ENCODE measurements at regions not wholly inside any gene's neighbourhood (a gene's known extent, or its start where the extent isn't known, plus 50 kb on each side); places are given as distances from the start of the nearest gene placed in this dataset.

DNA sequence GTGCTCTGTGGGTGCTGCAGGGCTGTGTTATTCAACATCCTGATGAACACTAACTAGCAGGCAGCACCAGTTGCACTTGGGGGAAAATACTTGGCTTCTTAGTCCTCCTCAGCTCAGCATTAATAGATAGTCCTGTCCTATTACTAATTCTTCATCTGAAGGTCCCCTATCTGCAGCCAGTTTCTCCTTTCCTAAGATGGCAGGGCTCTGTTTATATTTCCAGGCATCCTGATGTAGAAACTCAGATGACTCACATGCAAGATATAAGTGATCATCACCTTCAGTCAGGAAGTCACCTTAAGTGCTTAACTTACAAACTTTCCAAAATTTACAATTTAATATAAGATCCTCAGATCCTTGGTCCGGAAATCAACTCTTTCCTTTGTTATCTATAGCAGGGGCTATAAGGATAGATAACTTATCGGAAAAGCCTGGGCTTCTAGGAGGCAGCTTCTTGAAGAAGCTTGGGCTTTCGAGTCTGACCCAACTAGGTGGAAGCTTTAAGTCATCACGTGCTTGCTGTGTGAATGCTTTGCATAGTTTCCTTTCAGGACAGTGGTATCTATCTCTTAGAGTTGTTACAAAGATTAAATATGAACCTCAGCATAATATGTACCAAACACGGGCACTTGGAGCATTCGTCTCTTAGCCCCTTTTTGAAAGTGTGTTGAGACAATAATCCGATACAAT, 181.0 kb upstream of the GRIP1 start:
- Mint-ChIP-seq H3K27ac (no peak overlapping the region), H3K36me3 (ENCODE audit: insufficient read depth) (no peaks in the 10 kb centered on the region), H3K4me3 (ENCODE audit: low read depth) (no peak overlapping the region), H3K27me3 (no peaks in the 10 kb centered on the region), H3K9me3 (ENCODE audit: low read depth) (no peaks in the 10 kb centered on the region), H3K4me1 (ENCODE audit: low read depth) (peaks cover 2% of the 10 kb centered on the region)
- TF ChIP-seq, protein P1, sequence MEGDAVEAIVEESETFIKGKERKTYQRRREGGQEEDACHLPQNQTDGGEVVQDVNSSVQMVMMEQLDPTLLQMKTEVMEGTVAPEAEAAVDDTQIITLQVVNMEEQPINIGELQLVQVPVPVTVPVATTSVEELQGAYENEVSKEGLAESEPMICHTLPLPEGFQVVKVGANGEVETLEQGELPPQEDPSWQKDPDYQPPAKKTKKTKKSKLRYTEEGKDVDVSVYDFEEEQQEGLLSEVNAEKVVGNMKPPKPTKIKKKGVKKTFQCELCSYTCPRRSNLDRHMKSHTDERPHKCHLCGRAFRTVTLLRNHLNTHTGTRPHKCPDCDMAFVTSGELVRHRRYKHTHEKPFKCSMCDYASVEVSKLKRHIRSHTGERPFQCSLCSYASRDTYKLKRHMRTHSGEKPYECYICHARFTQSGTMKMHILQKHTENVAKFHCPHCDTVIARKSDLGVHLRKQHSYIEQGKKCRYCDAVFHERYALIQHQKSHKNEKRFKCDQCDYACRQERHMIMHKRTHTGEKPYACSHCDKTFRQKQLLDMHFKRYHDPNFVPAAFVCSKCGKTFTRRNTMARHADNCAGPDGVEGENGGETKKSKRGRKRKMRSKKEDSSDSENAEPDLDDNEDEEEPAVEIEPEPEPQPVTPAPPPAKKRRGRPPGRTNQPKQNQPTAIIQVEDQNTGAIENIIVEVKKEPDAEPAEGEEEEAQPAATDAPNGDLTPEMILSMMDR (IDR thresholded peaks at IDR 0.05; ENCODE audit: unreplicated experiment): no peak
- DNase-seq (ENCODE audit: low spot score, unreplicated experiment): no peak

DNA sequence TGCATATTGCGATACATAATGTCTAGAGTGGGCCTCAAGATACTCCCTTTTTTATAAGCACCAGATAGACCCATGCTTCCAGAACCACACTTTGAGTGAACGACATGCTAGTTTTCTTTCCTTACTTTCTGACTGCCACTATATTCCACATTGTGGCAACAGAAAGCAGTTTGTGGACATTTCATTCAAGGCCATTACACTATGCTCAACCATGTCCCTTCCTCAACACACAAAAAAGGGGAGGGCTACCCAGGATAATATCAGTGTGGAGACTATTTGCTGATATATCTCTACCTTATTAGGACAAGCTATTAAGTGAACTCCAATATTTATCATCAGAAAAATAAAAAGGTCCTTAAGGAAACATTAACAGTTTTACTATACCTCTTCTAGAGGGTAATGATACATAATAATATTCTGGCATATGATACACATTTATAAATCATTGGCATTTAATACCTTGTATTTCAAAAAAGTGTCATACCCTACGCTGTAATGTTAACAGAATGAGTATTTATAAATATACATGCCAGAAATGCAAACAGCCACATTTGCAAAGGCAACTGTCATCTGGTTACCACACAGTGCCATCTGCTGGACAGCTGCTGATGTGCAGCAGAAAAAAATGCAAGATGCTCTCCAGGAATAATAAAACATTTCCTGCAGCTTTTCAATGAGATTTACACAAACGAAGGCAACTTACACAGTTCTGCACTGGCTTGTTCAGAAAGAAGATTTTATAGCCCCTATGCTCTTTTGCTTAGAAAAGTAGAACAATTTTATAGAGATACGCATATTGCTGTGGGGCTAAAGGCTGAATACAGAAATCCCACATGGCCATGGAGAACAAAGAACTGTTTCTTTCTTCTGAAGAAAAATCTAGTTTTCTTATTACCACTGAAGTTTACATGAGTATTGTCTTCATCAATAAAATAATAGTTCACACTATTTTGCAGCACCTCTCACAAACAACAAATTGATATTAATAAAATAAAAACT, 182.2 kb upstream of the GRIP1 start:
- TF ChIP-seq, protein P1 (IDR thresholded peaks at IDR 0.05; ENCODE audit: unreplicated experiment): peak; percentile 98
- H3K4me3 Mint-ChIP-seq (ENCODE audit: low read depth): no peak overlapping the region
- no peaks in the 10 kb centered on the region for H3K27me3 Mint-ChIP-seq
- H3K27ac Mint-ChIP-seq: no peak overlapping the region
- peaks cover 2% of the 10 kb centered on the region for H3K4me1 Mint-ChIP-seq (ENCODE audit: low read depth)
- H3K9me3 Mint-ChIP-seq (ENCODE audit: low read depth): no peaks in the 10 kb centered on the region
- no peaks in the 10 kb centered on the region for H3K36me3 Mint-ChIP-seq (ENCODE audit: insufficient read depth)
- DNase-seq (ENCODE audit: low spot score, unreplicated experiment): peak; percentile 41

DNA sequence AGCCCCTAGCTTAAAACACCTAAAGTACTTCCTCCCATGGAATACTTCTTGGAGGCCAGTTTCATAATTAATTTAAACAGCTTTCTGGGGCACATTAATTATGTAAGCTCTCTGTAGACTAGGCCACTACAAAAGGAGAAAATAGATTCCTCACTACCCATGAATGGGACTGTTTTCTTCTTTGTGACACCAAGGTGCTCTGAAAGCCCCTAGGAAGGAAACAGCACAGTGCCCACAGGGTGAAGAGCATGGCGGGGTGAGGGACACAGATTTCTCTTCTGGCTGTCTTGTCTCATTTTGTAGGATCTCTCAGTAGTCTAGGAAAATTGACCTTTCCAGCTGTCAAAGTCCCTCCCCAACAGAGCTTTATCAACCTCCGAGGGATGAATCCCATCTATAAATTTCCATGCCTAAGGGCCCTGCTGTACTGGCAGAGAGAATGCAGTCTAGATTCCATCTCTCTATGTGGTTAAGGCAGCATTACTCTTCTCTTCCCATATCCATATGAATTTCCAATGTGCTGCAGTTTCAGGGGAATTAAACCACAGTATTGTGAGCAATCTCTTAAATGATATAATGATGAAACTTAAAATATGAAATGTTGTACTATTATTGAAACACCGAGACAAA, 183.6 kb upstream of the GRIP1 start:
- Mint-ChIP-seq H3K27me3 (no peaks in the 10 kb centered on the region), H3K4me1 (ENCODE audit: low read depth) (peaks cover 2% of the 10 kb centered on the region), H3K27ac (no peak overlapping the region), H3K9me3 (ENCODE audit: low read depth) (no peaks in the 10 kb centered on the region), H3K4me3 (ENCODE audit: low read depth) (no peak overlapping the region), H3K36me3 (ENCODE audit: insufficient read depth) (no peaks in the 10 kb centered on the region)
- DNase-seq (ENCODE audit: low spot score, unreplicated experiment): no peak
- TF ChIP-seq, protein P1 (IDR thresholded peaks at IDR 0.05; ENCODE audit: unreplicated experiment): no peak

- Mint-ChIP-seq H3K4me1 (ENCODE audit: low read depth) (peaks cover 2% of the 10 kb centered on the region), H3K9me3 (ENCODE audit: low read depth) (no peaks in the 10 kb centered on the region), H3K27me3 (no peaks in the 10 kb centered on the region), H3K36me3 (ENCODE audit: insufficient read depth) (no peaks in the 10 kb centered on the region), H3K4me3 (ENCODE audit: low read depth) (no peak overlapping the region), H3K27ac (peak overlapping the region; percentile 9)
- DNase-seq (ENCODE audit: low spot score, unreplicated experiment): no peak
- TF ChIP-seq, protein P1 (IDR thresholded peaks at IDR 0.05; ENCODE audit: unreplicated experiment): no peak
Observed at GRCh38 chr12:66863276-66863675, 184.4 kb upstream of the GRIP1 start.

GRCh38 chr12:66877925-66878324, 199.0 kb upstream of the GRIP1 start:
- no peak overlapping the region for H3K27ac Mint-ChIP-seq
- no peak overlapping the region for H3K4me3 Mint-ChIP-seq (ENCODE audit: low read depth)
- H3K27me3 Mint-ChIP-seq: no peaks in the 10 kb centered on the region
- H3K4me1 Mint-ChIP-seq (ENCODE audit: low read depth): no peaks in the 10 kb centered on the region
- H3K9me3 Mint-ChIP-seq (ENCODE audit: low read depth): no peaks in the 10 kb centered on the region
- TF ChIP-seq, protein P1 (IDR thresholded peaks at IDR 0.05; ENCODE audit: unreplicated experiment): no peak
- DNase-seq (ENCODE audit: low spot score, unreplicated experiment): no peak
- no peaks in the 10 kb centered on the region for H3K36me3 Mint-ChIP-seq (ENCODE audit: insufficient read depth)
